Kidney capillary endothelial cell (primary cell): ENCODE measurements at regions not wholly inside any gene's neighbourhood (a gene's known extent, or its start where the extent isn't known, plus 50 kb on each side); places are given as distances from the start of the nearest gene placed in this dataset.

Source experiments
- DNase-seq: peaks from one replicate; pipeline ENCODE4 v3.0.0-alpha.2; 2018; ENCODE audit warnings: low spot score

GRCh38 chr13:62003452-62003851 lies 587.8 kb upstream of the PCDH20 start:
- no peak for DNase-seq

- DNase-seq = no peak
Measured at GRCh38 chr13:61994174-61994573, 578.5 kb upstream of the PCDH20 start.

GRCh38 chr13:61989978-61990377 lies 574.3 kb upstream of the PCDH20 start:
- DNase-seq = no peak

GRCh38 chr13:61988810-61989209 lies 573.2 kb upstream of the PCDH20 start:
- no peak for DNase-seq

- no peak for DNase-seq
Measured at GRCh38 chr13:61975001-61975400, 559.4 kb upstream of the PCDH20 start.

GRCh38 chr13:61965756-61966155 lies 550.1 kb upstream of the PCDH20 start:
- no peak for DNase-seq

- DNase-seq = no peak
Measured at GRCh38 chr13:61960981-61961380, 545.3 kb upstream of the PCDH20 start.

- DNase-seq = peak; percentile 4
Measured at GRCh38 chr13:61954092-61954491, 538.4 kb upstream of the PCDH20 start.

GRCh38 chr13:61950828-61951227 lies 535.2 kb upstream of the PCDH20 start:
- DNase-seq = no peak

- no peak for DNase-seq
Measured at GRCh38 chr13:61944329-61944929, 528.8 kb upstream of the PCDH20 start.

GRCh38 chr13:61935710-61936109 lies 520.1 kb upstream of the PCDH20 start:
- DNase-seq = no peak

- DNase-seq = no peak
Measured at GRCh38 chr13:61927648-61928047, 512.0 kb upstream of the PCDH20 start.

GRCh38 chr13:61918841-61919240 lies 503.2 kb upstream of the PCDH20 start:
- no peak for DNase-seq

GRCh38 chr13:61916483-61916882 lies 500.8 kb upstream of the PCDH20 start:
- no peak for DNase-seq

- DNase-seq = no peak
Measured at GRCh38 chr13:61913183-61913582, 497.5 kb upstream of the PCDH20 start.

GRCh38 chr13:61908906-61909615 lies 493.4 kb upstream of the PCDH20 start:
- no peak for DNase-seq

- DNase-seq = no peak
Measured at GRCh38 chr13:61905054-61905453, 489.4 kb upstream of the PCDH20 start.

GRCh38 chr13:61901946-61902541 lies 486.4 kb upstream of the PCDH20 start:
- DNase-seq = no peak

GRCh38 chr13:61900033-61900432 lies 484.4 kb upstream of the PCDH20 start:
- no peak for DNase-seq

- DNase-seq = no peak
Measured at GRCh38 chr13:61898207-61898606, 482.6 kb upstream of the PCDH20 start.

- no peak for DNase-seq
Measured at GRCh38 chr13:61891401-61891800, 475.8 kb upstream of the PCDH20 start.

- DNase-seq = no peak
Measured at GRCh38 chr13:61884830-61885229, 469.2 kb upstream of the PCDH20 start.

- no peak for DNase-seq
Measured at GRCh38 chr13:61880578-61881283, 465.1 kb upstream of the PCDH20 start.
